Panc1 (cell line): ENCODE measurements at regions not wholly inside any gene's neighbourhood (a gene's known extent, or its start where the extent isn't known, plus 50 kb on each side); places are given as distances from the start of the nearest gene placed in this dataset.

Experiments used
- CTCF ChIP-seq: fragments of 450-650 bp; IDR thresholded peaks from 2 replicates; pipeline ENCODE4 v1.5.1; 2017; ENCODE audit warnings: mild to moderate bottlenecking
- POLR2AphosphoS5 ChIP-seq: IDR thresholded peaks from 2 replicates; pipeline ENCODE4 v1.6.1; 2012; ENCODE audit warnings: mild to moderate bottlenecking, low read depth, low read length, moderate library complexity
- REST ChIP-seq, 2 experiments: IDR thresholded peaks; 2 replicates each; pipeline ENCODE4 v1.6.1; 2011 to 2012; ENCODE audit warnings: low read depth in 2 of 2, control low read depth in 1 of 2, low read length in 1 of 2, mild to moderate bottlenecking in 1 of 2, moderate library complexity in 1 of 2; ENCODE audit not compliant: insufficient read depth in 1 of 2
- SIN3A ChIP-seq: IDR thresholded peaks from 2 replicates; pipeline ENCODE4 v1.6.1; 2012; ENCODE audit warnings: low read depth, mild to moderate bottlenecking, low read length, moderate library complexity, borderline replicate concordance; ENCODE audit not compliant: insufficient read depth
- TCF7L2 ChIP-seq: IDR thresholded peaks from 2 replicates; pipeline ENCODE4 v1.6.1; 2011; ENCODE audit warnings: mild to moderate bottlenecking, low read depth, low read length, inconsistent platforms

- no peak for TF ChIP-seq POLR2AphosphoS5
- TF ChIP-seq CTCF = no peak
- no peak for TF ChIP-seq REST (IDR thresholded peaks at IDR 0.05; ENCODE audit: insufficient read depth in 1 of 2, low read depth in 2 of 2, low read length in 1 of 2)
- no peak for TF ChIP-seq SIN3A
- no peak for TF ChIP-seq TCF7L2
Observed at GRCh38 chr2:105580216-105580615, 164.5 kb upstream of the NCK2 start.
